VCaP (cell line): ENCODE measurements at regions not wholly inside any gene's neighbourhood (a gene's known extent, or its start where the extent isn't known, plus 50 kb on each side); places are given as distances from the start of the nearest gene placed in this dataset.
A peak's percentile ranks its signal among the peaks of the same experiment; 100 is the strongest.
"Not testable (repeated sequence)": the region's sequence is repeated elsewhere in the genome, so short reads cannot be mapped to it uniquely, and the experiment has no call there.

Source experiments
- H3K27ac ChIP-seq: fragments of 450-650 bp; 2 replicates; pipeline ENCODE4 v1.5.1; 2017
- TF ChIP-seq, protein P1 (sequence below): fragments of 450-650 bp; conservative IDR thresholded peaks from 2 replicates; pipeline ENCODE4 v1.5.1; 2017; ENCODE audit warnings: mild to moderate bottlenecking, moderate library complexity

DNA sequence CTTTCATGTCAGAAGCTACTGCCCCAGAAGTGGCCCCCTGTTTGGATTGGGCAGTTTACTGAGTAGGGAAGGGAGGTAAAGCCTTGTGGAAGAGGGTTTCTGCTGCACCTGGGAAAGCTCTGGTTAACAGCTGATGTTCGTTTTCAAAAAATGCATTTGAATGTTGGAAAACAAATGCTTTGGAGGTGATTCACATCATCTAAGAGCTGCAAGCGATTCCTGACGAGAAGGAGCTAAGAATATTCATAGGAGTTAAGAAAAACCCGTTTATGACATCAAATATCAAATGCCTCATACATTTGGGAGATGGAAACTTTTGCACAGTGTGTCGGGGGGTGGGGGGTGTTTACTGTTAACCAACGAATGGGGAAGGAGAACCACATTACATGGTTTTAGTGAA, 183.8 kb upstream of the NR2F2 start:
- TF ChIP-seq, protein P1, sequence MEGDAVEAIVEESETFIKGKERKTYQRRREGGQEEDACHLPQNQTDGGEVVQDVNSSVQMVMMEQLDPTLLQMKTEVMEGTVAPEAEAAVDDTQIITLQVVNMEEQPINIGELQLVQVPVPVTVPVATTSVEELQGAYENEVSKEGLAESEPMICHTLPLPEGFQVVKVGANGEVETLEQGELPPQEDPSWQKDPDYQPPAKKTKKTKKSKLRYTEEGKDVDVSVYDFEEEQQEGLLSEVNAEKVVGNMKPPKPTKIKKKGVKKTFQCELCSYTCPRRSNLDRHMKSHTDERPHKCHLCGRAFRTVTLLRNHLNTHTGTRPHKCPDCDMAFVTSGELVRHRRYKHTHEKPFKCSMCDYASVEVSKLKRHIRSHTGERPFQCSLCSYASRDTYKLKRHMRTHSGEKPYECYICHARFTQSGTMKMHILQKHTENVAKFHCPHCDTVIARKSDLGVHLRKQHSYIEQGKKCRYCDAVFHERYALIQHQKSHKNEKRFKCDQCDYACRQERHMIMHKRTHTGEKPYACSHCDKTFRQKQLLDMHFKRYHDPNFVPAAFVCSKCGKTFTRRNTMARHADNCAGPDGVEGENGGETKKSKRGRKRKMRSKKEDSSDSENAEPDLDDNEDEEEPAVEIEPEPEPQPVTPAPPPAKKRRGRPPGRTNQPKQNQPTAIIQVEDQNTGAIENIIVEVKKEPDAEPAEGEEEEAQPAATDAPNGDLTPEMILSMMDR = no peak

DNA sequence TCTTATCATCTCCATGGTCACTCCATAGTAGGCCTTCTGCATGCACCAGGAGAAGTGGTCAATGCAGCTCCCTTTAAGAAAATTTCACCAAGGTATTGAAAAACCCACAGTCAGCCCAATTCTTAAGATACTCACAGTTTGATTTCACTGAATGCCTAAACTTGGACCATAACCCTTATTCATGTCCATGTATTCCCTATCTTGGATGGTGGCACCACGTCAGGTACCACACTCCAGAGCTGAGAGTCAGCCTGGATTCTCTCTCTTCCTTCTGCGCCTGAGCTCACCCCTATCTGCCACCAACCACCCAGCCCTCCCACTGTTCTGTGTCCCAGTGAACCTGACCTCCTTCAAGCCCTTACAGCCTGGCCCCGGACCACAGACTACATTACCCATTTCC, 183.2 kb upstream of the NR2F2 start:
- no peak overlapping the region for H3K27ac ChIP-seq
- TF ChIP-seq, protein P1 = no peak

More for the DNA sequence above, 183.8 kb upstream of the NR2F2 start:
- no peak overlapping the region for H3K27ac ChIP-seq

DNA sequence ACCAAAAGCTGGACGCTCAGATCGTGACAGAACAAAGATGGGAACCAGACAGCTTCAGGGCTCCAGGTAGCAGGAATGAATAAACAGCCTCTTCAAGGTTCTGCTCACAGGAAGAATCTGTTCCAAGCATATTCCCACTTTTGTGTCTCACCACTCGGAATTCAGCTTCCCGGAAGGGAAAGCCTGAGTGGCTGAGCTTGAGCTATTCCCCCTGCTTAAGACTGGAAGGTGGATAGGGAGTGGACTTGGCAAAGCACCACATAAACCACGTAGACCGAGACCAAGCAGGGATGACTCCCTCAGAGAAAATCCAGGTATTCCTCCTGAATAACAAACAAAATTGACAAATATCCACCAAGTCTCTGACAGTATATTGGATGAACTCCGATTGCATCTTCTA, 180.2 kb upstream of the NR2F2 start:
- TF ChIP-seq, protein P1 = no peak
- H3K27ac ChIP-seq = no peak overlapping the region

DNA sequence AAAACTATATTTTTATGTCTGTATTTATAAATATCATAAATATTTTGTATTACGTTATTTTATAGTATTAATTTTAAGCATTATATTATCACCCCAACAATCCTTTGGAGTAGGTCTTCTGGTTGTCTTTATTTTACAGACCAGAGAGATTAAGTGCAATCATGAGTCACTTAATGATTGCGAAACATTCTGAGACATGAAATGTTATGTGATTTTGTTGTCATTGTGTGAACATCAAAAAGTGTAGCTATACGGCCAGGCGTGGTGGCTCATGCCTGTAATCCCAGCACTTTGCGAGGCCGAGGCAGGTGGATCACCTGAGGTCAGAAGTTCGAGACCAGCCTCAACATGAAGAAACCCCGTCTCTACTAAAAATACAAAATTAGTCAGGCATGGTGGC, 178.8 kb upstream of the NR2F2 start:
- H3K27ac ChIP-seq = not testable (repeated sequence)

DNA sequence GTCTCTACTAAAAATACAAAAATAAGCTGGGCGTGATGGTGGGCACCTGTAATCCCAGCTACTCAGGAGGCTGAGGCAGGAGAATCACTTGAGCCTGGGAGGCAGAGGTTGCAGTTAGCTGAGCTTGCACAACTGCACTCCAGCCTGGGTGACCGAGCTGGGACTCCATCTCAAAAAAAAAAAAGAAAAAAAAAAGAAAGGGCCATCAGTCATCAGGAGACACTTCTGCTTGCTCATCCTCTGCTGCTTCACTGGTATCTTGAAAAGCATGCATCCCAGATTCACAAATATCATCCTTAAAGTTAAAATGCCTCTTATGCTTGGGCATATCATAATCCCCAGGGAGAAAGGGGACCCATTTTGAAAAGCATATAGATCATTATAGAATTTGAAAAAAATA, 176.6 kb upstream of the NR2F2 start:
- no peak overlapping the region for H3K27ac ChIP-seq

DNA sequence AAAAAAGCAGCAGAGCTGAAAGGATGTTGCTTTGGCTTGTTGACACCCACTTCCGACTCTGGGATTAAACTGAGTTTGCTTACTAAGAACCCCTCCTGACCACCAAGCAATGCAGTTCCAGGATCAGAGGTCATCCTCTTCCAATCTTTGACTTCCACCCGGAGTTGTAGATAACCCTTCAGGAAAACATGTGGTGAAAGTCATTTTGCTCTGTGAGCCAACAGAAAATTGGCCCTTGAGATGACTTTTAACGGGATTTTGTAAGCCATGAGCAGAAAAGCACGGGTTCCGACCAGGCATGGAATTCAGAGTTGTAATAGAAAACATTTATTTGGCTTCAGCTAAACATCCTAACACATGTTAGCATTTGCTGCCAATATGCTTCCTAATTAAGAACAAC, 171.6 kb upstream of the NR2F2 start:
- TF ChIP-seq, protein P1 = no peak
- no peak overlapping the region for H3K27ac ChIP-seq

More for the DNA sequence above, 176.6 kb upstream of the NR2F2 start:
- TF ChIP-seq, protein P1 = no peak

DNA sequence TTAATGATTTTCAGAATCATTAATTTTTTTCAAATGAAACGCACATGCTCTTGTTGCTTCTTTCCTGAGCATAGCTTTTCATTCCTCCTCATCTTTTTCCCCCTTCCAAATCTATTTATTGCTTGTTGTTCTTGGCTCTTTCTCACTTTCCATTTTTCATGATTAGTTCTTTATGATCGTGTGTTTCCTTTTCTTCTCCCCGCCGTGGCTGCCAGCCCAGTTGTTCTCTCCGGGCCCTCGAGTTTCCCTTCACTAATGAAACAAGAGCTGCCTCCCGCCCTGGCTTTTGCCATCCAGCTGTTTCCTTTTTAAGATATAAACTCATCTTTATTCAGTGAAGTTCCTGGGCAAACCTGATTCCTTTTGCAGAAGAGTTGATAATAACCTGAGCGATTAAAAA, 170.2 kb upstream of the NR2F2 start:
- peak overlapping the region; percentile 26 for H3K27ac ChIP-seq
- TF ChIP-seq, protein P1 = no peak

DNA sequence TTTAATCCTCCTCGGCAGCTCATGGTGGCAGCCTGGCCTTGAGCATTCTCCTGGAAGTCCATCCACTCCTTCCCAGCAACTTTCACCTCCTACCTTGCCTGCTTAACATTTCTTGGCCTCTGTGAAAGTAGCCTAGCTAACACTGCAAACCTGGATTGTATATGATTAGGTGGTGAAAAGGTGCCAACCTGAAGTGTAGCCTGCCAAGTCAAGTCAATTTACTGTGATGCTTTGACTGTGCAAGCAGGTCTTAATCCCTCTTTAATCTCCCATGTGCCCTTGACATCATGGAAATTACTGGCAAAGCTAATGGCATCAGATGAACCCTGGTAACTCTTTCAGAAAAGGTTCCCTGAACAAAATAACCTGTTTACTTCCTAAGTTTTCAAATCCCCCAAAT, 169.7 kb upstream of the NR2F2 start:
- H3K27ac ChIP-seq = peak overlapping the region; percentile 26
- TF ChIP-seq, protein P1 = no peak
